Sciatic nerve (tissue), 2 donors: ENCODE measurements at regions not wholly inside any gene's neighbourhood (a gene's known extent, or its start where the extent isn't known, plus 50 kb on each side); places are given as distances from the start of the nearest gene placed in this dataset.
A peak's percentile ranks its signal among the peaks of the same experiment; 100 is the strongest.

Source experiments
- ATAC-seq: fragments of 200-7000 bp; cut with Tn5 transposase; one replicate; pipeline ENCODE4 v1.9.1; 2020; ENCODE audit warnings: mild to moderate bottlenecking, moderate library complexity
- DNase-seq: peaks from one replicate; pipeline ENCODE4 v3.0.0-alpha.2; 2020; ENCODE audit warnings: low spot score
- intact Hi-C: fragments of 100-400 bp; cut with DNase I; formaldehyde crosslinking; loops from one replicate; pipeline ENCODE4 v1.14.2; 2022
- donor health status: DM: no; HTN: no; CAD: no.
- donor health status: DM: no; HTN: no; CAD: no.

DNA sequence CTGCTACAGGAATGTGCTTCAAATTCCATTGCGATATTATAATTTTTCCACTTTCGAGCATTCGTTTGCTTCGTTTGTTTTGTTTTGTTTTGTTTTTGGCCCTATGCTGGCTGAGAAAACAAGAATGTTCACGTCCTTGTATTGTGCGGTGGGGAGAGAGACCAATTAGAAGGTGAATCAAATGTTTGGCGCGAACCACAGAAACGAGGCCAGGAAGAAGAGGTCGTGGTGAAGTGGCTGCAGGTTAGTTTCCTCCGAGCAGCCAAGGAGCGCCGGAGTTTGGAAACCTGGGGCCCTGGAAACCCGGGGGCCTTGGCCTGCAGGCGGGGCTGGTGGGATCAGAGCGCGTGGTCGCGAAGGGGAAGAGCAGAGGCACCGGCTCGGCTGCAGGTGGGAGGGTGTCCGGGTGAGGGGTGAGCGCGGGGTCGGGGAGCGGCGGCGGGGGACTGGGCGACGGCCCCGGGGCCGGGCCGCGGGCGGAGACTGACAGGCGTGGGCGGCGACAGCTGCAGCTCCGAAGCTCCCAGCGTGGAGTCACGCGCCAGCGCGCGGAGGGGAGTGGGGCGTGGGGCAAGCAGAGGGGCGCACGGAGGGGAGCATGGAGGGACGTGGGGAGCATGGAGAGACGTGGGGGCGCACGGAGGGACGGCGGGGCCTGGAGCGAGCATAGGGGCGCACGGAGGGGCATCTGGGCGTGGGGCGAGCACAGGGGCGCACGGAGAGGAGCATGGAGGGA lies 141.5 kb upstream of the PDE10A start:
- DNase-seq: no peak
- intact Hi-C loops: no loop called here
- peak; percentile 10 for ATAC-seq

GRCh38 chr6:165800337-165800736 lies 137.3 kb upstream of the PDE10A start:
- ATAC-seq: peak; percentile 11
- intact Hi-C loops: no loop called here
- no peak for DNase-seq

GRCh38 chr6:165799391-165800153 lies 136.5 kb upstream of the PDE10A start:
- DNase-seq (no peak), ATAC-seq (peak; percentile 79)
- intact Hi-C loops: no loop called here

- DNase-seq: no peak
- ATAC-seq: no peak
- intact Hi-C loops: no loop called here
These were observed 135.9 kb upstream of the PDE10A start for GRCh38 chr6:165798991-165799390.

GRCh38 chr6:165794179-165794601 lies 131.1 kb upstream of the PDE10A start:
- ATAC-seq: no peak
- DNase-seq: no peak
- intact Hi-C loops: no loop called here

DNA sequence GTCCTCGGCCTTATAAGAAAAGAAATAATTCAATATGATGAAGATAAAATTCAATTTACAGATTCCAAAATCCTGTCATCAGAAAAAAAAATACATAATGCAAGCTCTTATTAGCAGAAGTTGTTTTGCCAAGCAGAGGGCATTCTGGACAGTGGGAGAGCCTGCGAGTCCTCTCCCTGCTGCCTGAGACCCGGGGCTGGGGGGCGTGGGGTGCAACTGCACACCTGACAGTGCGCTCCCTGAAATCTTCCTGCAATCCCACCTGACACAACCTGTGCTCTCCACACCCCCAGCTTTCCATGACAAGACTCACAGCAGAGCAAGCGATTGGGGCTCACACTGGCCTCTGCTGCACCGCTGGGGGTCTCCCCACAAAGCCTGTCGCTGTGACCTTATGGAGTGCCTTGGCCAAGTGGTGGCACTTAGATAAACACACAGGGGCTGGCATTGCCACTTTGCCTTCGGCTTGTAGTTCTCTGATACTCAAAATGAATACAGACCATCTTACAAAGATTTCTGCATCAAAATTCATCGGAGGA lies 130.3 kb upstream of the PDE10A start:
- intact Hi-C loops: no loop called here
- no peak for ATAC-seq
- no peak for DNase-seq

DNA sequence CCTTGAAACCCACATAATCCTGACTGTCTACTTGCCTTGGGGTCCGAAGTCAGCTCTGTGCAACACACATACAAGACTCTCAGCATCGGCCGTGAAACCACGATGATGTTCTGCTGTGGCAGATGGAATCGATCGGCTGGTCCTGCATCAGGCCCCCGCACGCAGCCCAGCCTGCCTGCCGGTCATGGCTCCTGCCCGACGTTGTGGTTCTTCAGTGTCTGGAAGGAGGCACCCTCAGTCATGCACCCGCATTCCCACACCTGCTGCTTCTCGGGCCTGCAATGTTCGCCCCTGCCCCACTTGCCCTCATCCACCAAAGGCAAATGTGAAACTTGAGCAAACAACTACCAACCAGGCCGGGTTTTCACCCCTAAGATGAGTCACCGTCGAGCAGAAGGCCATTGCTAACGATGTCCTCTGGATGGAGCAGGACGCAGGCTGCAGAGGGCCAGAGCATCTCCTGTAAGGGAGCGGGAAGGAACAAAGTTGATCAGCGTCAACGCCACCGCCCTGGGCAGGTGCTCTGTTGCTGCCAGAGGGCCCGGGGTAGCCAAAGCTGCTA lies 128.9 kb upstream of the PDE10A start:
- ATAC-seq (no peak), DNase-seq (no peak)
- intact Hi-C loops: no loop called here

GRCh38 chr6:165791306-165791705 lies 128.3 kb upstream of the PDE10A start:
- no peak for DNase-seq
- intact Hi-C loops: no loop called here
- no peak for ATAC-seq

- intact Hi-C loops: no loop called here
- no peak for ATAC-seq
These were observed 119.8 kb upstream of the PDE10A start for GRCh38 chr6:165782812-165783211.

DNA sequence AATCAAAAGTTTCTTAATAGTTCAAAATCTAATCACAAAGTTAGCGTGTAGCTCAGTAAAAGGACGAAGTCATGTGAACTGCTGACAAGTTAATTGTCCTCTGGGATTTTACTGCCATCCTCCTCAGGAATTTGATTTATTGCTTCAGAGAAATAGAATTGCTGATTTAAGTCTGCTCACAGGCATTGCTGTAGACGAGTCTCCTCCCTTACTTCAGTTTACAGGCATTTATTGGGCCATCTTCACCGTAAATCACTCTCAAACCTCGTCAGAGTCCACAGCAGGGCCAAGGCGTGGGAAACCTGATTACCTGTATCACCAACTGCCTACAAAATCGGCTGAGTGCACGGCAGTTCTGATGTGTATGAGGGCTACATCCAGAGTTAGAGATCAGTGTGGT lies 119.1 kb upstream of the PDE10A start:
- DNase-seq (no peak), ATAC-seq (no peak)
- intact Hi-C loops: no loop called here

More at GRCh38 chr6:165782812-165783211, 119.8 kb upstream of the PDE10A start:
- DNase-seq: no peak

DNA sequence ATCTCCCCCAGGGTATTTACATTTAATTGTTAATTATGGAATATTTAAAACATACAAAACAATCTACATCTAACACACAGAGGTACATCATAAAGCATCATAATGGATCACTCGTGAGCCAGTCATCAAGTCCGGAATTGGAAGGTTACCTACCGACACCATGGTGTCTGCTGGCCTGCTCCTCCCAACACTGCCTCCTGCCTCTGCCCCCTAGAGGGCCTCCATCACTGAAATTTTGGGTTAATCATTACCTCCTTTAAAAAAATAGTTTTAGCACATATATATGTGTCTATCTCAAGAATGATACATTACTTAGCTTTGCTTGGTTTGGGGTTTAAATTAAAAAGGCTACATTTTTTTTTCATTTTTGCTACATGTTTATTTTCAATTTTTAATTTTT lies 114.6 kb upstream of the PDE10A start:
- no peak for DNase-seq
- intact Hi-C loops: no loop called here

GRCh38 chr6:165776691-165777090 lies 113.7 kb upstream of the PDE10A start:
- DNase-seq (no peak), ATAC-seq (no peak)
- intact Hi-C loops: no loop called here

More for the DNA sequence above, 114.6 kb upstream of the PDE10A start:
- no peak for ATAC-seq

DNA sequence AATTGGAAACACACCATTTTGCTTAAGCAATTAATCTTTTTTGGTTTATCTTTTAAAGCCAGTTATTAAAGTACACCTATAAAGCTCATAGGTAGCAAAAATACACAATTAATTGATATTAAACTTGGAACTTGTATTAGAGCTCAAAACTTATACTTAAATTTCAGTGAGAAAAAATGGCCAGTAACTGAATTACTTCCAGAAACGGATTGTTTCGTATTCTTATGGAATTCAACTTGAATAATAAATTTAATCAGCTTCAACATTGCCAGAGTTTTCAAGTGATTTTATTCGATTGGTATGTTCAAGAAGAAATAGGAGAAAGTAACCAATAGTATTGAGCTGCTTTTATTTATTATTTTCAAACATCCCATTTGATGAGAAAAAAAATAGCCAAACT lies 112.7 kb upstream of the PDE10A start:
- no peak for ATAC-seq
- intact Hi-C loops: no loop called here
- DNase-seq: no peak

GRCh38 chr6:165774903-165775601 lies 112.0 kb upstream of the PDE10A start:
- intact Hi-C loops: no loop called here
- DNase-seq (no peak), ATAC-seq (peak; percentile 63)

GRCh38 chr6:165770397-165771082 lies 107.5 kb upstream of the PDE10A start:
- no peak for DNase-seq
- no peak for ATAC-seq
- intact Hi-C loops: no loop called here

DNA sequence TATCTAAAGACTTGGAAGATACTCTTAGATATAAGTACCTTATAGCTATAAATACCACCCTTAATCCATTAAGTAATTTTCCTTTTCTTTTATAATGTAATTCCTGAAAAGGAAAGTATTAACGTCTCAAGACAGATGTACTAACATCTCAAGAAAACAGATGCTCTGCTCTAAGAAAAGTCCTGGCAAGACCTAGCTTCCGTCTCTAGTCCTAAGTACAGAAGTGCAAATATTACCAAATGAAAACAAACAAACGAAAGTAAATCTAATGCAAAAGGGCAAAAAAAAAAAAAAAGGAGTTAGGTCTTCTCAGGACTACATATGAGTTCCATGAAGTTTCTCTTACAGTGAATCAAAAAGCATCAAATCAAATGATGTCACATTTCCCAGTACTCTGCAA lies 106.8 kb upstream of the PDE10A start:
- no peak for DNase-seq
- ATAC-seq: no peak
- intact Hi-C loops: no loop called here

DNA sequence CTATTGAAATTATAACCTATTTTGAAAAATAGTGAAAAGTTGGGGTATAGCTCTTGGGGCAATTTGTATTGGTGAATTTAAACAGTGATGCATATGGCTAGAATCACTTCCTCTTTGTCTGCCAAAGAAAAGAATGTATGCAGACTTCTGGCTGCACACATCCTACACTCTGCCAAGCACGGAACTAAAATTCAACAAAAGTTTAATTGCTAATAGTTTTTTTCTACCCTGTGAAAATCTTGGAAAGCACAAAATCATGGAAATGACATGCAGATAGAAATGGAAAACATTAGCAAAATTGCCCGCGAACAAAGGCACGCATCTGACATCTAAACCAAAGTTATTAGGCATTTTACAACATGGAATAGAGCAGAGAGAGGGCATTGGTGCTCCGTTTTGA lies 106.4 kb upstream of the PDE10A start:
- intact Hi-C loops: no loop called here
- no peak for DNase-seq
- ATAC-seq: no peak

- intact Hi-C loops: no loop called here
- ATAC-seq (no peak), DNase-seq (no peak)
These were observed 105.9 kb upstream of the PDE10A start for GRCh38 chr6:165768961-165769360.

DNA sequence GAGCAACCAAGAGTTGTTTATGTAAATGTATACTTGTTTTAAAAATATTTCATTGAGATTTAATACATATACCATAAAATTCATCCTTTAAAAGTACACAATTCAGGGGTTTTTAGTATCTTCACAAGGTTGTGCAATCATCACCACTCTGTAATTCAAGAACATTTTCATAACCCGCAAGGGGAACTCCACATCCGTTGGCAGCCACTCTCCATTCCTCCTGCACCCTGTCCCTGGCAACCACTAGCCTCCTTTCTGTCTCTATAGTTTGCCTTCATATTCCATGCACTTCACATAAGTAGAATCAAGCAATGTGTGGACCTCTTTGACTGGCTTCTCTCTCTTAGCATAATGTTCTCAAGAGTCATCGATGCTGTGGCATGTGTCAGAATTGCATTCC lies 104.2 kb upstream of the PDE10A start:
- ATAC-seq: no peak
- no peak for DNase-seq
- intact Hi-C loops: no loop called here
